ENCODE measurements at regions not wholly inside any gene's neighbourhood (a gene's known extent, or its start where the extent isn't known, plus 50 kb on each side); places are given as distances from the start of the nearest gene placed in this dataset.

GRCh38 chr6:22106451-22106850, 190.4 kb downstream of the PRL start:
- TF ChIP-seq NFIC (IDR thresholded peaks at IDR 0.05; ENCODE audit: borderline replicate concordance) (no peak), CTCF (IDR thresholded peaks at IDR 0.05) (no peak), MAX (IDR thresholded peaks at IDR 0.05; ENCODE audit: low read depth) (no peak), GABPA (IDR thresholded peaks at IDR 0.05; ENCODE audit: low read depth) (no peak)
